ENCODE measurements at regions not wholly inside any gene's neighbourhood (a gene's known extent, or its start where the extent isn't known, plus 50 kb on each side); places are given as distances from the start of the nearest gene placed in this dataset.
"Not testable (repeated sequence)": the region's sequence is repeated elsewhere in the genome, so short reads cannot be mapped to it uniquely, and the experiment has no call there.

DNA sequence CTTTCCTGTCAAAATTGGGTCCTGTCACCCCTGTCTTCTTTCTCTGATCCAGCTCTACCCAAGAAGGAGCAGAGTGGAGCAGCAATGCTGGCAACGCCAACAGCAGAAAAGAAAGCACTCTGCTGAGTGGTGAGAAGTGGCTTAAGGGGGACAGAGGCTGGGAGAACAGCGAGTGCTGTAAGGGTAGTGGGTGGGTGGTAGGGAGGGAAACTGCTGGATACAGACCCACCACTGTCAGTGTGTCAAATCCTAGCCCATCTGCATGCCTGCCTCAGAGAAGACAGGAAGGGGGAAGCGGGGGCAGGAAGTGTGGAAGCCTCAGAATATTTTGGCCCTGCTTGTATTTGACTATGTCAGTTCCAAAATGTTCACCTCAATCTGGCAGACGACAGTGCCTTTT lies 170.4 kb upstream of the MAST4 start:
- DNase-seq = no peak

DNA sequence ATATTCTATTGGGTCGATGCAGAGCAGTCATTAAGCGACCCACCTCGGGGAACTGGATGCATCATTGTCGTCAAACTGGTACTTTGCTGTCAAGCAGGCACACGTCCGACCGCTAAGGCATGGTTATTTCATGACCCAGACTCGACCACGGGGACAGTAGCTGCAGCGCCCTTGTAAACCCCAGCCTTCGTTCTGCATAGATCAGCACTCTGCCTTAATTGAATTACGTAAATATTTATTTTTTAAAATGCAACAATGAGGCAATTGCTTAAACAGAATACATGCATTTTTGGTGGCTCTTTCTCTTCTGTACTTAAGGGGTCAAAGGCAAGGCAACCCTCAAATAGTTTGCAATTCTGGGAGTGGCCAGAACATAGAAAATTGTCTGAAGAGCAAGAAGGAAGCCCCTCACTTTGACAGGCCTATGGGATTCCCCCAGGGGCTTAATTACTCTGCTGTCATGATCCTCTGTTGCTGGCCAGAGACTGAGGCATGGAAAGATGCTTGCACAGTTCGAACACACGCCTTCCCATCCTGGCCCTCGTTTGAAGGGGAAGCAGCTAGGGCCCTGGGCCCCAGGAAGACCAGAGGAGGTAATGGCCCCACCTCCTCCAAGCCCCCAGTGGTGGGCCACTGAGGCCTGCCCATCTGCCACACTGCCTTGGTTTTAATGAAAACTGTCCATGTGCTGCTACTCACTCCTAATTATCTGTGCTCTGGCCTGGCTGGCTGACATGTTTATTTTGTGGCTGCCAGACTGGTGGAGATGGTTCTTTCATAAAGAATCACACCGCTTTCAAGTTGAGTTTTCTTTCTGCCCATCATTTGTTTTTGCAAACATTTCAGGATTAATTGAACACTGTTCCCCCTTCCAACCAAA lies 169.7 kb upstream of the MAST4 start:
- DNase-seq = no peak

DNA sequence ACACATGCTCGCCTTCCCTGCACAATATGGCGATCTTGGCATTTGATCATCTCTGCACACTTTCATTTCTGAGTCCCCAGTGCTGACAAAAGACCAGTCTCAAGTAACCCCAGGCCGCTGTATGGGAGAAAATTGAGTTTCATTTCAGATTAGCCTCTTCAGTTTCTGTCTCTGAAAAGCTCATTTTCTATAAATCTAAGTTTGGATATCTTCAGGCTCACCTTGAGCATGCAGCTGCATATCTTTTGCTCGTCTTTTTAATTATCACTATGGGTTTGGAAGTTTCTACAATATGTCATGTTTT lies 169.1 kb upstream of the MAST4 start:
- DNase-seq = no peak

DNA sequence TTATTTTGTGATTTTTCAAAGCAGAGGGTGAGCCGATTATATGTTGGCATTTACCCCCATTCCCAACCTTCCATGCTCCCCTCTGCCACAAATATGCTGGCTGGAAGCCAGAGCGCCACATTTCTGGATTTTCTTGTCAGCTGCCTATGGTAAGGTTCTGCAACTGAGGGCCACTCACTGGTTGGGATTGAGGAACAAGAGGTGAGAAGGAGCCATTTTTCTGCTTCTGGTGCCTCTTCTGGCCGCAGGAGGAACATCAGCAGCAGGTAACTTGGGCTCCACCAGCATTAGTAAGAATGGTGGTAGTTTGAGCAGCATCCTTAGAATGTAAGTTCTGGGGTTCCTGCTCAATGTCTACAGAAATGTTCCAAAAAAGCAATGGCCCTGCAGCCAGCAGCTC lies 159.5 kb upstream of the MAST4 start:
- DNase-seq = no peak

DNA sequence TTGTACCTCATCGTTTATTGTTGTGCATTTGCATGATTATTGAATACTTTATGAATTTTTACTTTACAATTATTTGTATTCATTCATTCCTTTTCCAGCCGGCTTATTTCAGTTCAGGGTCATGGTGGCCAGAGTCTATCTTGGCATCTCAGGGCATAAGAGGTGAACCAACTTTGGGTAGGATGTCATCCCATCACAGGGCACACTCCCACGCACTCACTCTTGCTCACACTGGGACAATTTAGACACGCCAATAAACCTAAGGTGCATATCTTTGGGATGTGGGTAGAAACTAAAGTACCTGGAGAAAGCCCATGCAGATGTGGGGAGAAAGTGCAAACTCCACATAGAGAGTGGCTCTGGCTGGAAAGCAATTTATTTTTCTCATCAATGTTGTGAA lies 158.1 kb upstream of the MAST4 start:
- no peak for DNase-seq

DNA sequence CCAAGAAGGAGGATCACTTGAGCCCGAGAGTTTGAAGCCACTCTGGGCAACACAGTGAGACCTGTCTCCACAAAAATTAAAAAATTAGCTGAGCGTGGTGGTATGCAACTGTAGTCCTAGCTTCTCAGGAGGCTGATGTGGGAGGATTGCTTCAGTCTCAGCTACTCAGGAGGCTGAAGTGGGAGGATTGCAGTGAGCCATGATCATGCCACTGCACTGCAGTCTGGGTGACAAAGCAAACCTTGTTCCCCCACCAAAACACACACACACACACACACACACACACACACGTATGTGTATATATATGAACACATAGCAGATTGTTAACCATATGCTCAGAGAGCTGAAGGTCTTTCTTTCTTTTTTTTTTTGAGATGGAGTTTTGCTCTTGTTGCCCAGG lies 157.5 kb upstream of the MAST4 start:
- no peak for DNase-seq

DNA sequence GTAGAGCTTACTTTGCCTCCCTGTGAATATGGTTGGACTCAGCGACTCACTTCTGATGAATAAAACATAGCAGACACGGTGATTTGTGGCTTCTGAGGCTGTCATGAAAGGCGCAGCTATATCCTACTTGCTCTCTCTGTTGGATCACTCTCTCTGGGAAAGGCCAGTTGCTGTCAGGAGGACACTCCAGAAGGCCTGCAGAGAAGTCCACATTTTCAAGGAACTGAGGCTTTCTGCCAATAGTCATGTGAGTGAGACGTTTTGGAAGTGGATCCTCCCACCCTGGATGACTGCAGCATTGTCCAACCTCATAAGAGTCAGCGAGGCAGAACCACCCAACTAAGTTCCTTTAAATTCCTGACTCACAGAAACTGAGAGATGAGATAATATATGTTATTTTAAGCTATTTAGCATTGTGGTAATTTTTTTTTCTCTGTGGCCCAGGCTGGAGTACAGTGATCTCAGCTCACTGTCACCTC lies 156.0 kb upstream of the MAST4 start:
- DNase-seq = no peak

DNA sequence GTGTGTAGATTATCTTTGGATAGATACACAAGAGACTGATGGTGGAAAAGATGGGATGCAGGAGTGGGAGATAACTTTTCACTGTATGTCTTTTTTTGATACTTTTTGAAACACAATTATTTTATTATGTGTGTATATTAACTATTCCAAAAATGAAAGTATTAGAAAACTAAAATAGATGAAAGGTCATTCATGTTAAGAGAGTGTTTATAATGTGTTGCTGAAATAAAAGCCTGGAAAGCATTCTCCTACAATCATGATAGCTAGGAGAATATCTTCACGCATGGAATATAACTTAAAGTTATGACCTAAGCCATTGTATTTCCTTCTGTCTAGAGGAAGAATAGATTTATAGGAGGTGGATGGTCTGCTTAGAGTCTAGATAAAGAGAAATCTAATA lies 154.8 kb upstream of the MAST4 start:
- no peak for DNase-seq

DNA sequence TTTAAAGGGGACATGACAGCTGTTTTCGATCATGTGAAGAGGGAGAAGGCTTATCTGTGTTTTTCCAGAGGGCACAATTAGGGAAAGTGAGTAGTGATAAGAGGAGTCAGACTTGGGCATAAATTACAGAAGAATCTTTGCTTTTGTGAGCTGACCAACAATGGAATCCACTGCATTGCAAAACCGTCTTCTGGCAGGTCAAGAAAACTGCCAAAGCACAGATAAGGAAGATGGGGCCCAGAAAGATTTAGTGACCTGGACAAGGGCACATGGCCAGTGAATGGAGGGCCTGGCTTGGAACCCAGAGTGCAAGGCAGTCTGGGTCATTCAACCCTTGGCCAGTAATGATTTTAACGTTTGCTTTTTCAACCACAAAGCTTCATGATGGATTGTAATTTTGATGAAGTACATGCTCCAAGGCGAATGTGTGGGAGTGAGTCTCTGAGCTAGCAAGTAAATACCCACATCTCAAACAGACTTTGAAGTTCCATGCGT lies 153.2 kb upstream of the MAST4 start:
- DNase-seq = no peak

DNA sequence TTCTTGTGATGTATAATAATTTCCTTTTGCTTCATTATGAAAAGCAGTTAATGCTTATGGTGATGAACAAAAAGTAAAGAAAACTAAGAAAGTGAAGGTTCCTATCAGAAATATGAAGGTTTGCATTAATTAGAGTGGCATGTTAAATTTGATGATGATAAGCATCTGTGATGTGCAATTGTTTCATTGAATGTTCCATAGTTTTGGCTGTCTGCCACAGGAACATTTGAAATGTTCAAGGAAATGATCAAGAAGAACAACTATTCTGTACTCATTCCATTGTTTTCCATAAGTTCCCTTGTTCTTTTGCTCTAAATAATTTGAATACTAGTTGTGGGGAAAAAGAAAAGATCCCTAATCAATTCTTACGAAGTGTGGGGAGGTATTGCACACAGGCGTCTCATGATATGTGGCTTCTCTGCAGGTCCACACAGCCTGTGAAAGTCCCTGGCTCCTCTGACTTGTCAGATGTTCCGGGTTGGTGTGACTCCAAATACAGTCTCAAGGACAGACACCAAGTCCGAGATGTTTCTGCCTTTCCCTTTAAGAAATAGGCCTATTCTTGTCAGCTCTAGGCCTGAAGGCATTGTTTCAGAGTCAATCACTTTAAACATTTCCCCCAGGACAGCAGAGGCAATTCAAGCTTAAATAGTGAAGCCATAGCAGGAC lies 152.6 kb upstream of the MAST4 start:
- DNase-seq = no peak

DNA sequence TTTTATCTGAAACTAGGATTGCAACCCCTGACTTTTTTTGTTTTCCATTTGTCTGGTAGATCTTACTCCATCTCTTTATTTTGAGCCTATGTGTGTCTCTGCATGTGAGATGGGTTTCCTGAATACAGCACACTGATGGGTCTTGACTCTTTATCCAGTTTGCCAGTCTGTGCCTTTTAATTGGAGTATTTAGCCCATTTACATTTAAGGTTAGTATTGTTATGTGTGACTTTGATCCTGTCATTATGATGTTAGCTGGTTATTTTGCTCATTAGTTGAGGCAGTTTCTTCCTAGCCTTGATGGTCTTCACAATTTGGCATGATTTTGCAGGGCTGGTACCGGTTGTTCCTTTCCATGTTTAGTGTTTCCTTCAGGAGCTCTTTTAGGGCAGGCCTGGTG lies 148.1 kb upstream of the MAST4 start:
- not testable (repeated sequence) for DNase-seq

DNA sequence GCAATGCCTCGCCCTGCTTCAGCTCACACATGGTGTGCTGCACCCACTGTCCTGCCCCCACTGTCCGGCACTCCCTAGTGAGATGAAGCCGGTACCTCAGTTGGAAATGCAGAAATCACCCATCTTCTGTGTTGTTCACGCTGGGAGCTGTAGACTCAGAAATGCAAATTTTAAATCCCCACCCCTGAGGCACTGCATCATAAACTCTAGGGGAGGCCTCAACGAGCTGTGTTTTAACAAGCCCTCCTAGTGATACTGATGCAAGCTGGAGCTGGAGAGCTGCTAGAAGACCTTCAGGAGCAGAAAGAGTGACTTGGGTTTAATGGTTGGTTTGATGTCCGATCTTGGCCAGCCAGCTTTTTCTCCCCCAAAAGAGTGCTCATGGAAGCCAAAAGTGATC lies 146.0 kb upstream of the MAST4 start:
- DNase-seq = no peak

DNA sequence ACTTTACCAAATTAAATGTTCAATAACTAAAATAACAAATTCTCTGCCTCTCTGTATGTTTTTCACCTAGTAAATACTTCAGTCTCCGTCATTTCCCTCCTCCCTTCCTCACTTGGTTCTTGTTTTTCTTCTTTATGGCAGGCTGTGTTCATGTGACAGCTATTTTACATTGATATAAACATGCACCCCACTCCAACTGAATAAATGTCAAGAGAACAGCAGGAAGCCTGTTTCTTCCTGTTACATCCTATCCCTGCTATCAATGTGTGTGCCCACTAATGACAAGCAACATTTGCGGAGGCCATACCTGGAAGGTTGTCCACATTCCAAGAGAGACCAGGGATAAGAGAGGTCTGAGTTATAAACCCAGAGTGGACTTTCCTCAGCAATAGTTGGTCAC lies 145.2 kb upstream of the MAST4 start:
- no peak for DNase-seq

DNA sequence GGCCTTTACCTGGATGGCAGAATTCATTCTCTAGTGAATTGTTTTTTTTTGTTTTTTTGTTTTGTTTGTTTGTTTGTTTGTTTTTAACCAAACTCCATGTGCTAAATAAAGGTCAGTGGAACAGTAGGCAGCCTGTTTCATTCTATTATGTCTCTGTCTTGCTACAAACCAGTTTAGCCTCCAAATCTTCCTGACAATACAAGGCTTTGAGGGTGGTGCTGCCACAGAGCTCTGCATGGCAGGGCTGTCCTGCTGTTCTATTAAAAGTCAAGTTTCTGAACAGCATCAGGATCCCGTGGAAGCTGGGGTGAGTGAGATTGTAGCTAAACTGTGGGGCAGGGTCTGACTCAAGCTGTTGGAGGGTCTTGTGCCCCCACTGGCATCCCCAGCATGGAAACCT lies 144.1 kb upstream of the MAST4 start:
- no peak for DNase-seq

DNA sequence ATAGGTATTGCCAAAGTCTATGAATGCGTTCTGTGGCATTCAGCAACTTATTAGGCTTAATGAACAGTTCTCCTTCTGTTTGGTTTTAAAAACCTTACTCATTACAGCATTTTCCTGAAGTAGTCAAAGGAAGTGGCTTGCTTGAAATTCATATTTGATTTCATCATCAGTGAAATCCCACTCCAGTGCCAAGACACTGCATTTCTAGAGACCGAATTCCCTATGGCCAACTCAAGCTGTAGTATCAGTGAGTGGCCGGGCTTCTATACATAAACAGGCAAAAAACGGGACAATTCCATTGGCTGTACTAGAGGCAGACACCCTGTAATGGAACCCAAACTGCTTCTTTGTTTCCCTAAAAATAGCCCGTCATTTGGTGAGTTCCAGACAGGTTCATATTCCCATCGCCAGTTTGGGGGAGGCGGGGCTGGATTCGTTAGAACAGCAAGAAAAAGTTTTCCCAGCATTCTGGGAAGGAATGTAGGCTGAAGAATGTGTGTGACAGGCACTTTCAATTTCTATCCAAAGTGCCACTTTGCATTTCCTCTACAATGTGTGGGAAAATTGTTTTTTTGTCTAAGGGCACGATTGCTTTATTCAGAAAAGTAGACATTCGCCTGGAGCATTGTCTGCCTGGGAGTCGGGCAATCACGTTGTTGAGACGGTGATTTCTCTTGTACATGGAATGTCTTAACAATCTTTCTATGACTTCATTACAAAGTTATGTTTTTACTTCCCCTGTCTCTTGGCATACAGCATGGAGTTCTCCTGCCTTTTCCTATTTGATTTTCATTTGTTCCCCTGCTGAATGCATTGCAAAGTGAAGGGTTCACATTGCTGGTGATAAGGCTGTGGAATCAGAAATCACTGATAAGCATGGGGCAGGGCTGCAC lies 141.8 kb upstream of the MAST4 start:
- DNase-seq = no peak

DNA sequence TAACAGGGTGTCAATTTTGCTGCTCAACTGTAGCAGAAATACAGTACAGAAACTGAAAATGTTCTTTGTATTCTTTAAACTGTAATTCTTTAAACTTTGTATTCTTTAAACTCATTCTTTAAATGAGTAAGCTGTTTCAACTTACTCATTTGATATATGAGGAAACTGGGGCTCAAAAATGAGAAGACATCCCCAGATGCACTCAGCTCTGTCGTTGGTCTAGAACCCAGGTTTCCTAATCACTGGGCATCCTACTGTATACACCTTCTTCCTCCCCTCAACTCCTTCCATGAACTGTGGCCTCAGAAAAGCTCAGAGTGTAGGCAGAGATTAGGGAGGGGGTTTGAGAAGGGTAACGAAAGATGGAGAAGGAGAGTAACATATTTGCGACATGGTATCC lies 136.5 kb upstream of the MAST4 start:
- no peak for DNase-seq

DNA sequence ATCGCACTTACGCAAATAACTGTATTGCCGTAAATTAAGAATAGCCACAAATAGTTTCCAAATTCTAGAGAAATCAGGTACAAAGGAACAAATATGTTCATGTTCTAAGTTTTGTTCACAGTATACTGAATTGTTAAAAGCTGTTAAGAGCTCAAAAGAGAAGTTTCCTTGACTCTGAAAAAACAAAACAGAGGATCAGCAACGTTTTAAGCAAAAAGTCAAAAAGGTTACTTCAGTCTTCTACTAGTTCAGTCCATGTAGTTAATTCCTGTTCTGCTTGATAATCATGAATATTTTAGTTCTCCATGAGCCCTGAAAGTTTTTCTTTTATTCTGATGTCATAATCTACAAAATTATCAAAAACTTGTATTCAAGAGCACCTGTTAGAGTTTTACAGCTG lies 128.6 kb upstream of the MAST4 start:
- DNase-seq = no peak

DNA sequence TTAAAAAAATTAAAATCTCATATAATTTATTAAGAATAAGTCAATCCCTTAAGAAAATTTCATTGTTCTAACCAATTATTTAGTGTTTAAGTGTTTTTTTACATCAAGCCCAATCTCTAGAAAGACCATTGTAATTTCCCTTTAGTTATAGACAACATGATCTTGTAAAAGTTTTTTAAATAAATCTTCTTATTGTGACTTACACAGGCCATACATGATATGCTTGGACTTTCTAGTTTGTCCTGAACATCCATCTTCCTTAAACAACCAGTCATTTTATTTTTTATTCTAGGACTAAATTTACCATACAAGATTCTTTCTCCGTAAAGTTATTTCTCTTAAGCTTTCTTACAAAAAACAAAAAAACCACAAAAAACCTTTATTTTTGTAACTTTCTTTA lies 126.5 kb upstream of the MAST4 start:
- no peak for DNase-seq

DNA sequence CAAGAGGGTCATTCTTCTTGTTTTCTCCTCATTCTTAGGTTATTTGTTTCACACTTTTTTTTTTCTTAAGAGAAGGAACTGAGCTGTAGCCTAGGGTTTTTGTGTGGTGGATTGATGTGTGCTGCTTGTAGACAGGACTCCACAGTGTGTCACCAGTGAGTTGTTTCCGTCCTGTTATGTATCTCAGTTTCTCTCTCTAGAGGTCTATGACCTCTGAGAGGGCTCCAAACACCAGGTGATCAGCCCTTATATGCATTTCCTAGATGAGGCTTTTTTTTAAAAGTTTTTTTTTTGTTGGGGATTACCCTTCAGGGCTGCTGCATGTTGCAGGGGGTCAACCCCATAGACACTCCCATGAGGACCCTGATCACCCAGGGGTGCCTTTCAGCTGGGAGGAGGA lies 124.2 kb upstream of the MAST4 start:
- DNase-seq = no peak

DNA sequence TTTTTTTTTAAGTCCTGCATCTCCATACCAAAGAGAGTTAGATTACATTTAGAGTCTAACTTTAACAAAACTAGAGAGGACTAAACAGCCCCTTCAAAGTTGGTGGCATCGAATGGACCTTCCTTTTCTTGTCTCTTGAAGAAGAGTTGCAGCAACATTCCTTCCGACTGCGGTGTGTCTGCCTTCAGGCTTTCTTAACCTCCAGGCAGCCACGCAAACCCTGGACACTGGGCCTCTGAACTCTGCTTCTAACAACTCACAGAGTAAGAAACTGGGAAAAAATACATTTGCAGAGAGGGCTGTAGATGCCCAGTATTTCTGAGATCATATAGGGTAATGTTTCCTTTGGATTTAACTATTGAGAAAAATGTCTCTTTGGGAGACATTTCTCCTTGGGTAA lies 120.5 kb upstream of the MAST4 start:
- no peak for DNase-seq

DNA sequence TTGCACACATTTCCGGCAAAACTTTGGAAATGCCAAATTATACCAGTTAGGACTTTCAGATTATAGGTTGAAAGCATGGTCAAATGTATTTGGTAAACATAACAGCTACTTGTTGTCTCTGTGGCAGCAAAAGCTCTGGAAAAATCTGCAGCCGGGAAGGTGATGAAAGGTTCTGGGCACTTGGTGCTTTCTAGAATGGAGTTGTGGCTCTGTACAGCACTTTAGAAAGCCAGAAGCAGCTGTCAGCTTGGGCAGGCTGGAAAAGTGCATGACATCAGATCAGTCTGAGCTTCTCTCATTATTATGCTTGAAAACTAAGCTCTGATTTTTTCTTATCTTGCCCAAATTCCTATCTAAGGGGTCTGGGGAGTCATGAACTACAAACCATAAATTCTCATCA lies 118.6 kb upstream of the MAST4 start:
- no peak for DNase-seq

DNA sequence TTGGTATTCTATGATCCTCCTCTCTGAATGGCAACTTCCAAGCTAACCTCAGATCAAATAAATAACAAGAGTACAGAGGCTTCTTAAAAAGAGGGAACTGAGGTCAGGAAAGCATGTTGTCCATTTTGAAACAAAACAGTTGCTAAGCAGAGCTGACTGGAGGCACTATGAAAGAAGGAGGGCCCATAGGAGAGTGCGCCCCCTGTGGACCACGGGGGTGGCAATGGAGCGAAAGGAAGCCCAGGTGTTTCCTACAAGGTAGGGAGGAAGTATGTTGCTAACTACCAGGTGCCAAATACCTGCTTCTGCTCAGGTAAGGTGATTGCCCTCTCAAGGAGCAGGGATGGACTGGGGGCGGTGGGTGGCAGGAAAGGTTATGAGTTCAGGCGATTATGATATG lies 101.8 kb upstream of the MAST4 start:
- DNase-seq = no peak

DNA sequence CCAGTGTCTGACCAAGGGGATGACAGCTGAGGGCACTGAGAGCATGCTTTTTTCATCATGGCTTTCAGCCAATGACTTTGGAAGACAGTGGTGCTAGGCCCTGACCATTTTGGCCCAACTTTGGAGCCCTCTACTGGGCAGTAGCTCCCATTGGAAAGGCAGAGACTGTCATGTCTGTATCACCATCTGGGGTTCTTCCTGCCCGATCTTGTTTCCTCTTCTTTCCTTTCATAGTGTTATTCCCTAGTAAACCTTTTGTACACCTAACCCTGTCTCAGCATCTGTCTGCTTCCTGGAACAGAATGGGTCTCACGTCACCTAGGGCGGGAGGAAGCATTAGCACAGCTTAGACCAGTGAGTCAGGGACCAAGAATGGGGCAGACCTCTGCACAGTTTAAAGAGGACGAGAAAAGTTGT lies 97.4 kb upstream of the MAST4 start:
- no peak for DNase-seq

Measured in NCI-H345 (cell line).